ENCODE measurements at regions not wholly inside any gene's neighbourhood (a gene's known extent, or its start where the extent isn't known, plus 50 kb on each side); places are given as distances from the start of the nearest gene placed in this dataset.

DNA sequence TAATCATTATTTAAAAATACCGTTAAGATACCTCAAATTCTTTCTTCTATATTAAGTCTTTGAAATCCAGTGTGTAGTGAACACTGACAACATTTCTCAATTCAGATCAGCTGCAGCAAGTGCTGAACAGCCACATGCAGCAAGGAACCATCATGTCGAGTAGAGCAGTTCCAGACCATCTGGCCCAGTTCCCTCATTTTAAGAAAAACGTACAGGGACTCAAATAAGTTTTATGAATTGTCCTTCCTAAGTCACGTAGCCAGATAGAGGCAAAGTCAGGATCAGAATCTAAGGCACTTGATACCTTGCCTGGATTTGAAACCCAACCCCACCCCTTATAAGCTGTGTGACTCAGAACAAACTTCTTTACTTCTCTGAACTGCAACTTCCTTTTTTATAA lies 132.4 kb downstream of the PROX1 start:
- Histone ChIP-seq H2AFZ (ENCODE audit: control insufficient read depth, low read length) (no peak overlapping the region), H3K4me1 (ENCODE audit: control insufficient read depth, extremely low read depth, insufficient read depth, low read length) (no peaks in the 10 kb centered on the region), H3K4me2 (ENCODE audit: control insufficient read depth, extremely low read depth, insufficient read depth, low read depth, low read length) (no peak overlapping the region), H3K9ac (ENCODE audit: control insufficient read depth, extremely low read depth, insufficient read depth, low read length) (no peak overlapping the region), H3K9me3 (ENCODE audit: control insufficient read depth, low read depth, low read length) (peaks cover 4% of the 10 kb centered on the region), H3K27me3 (ENCODE audit: control insufficient read depth, extremely low read depth, insufficient read depth, low read length) (no peaks in the 10 kb centered on the region), H3K9me1 (ENCODE audit: control insufficient read depth, extremely low read depth, insufficient read depth, low read length) (no peaks in the 10 kb centered on the region), H4K20me1 (ENCODE audit: control insufficient read depth, extremely low read depth, insufficient read depth, low read length) (no peaks in the 10 kb centered on the region), H3K27ac (ENCODE audit: control insufficient read depth, insufficient read depth, low read length) (no peak overlapping the region), H3K36me3 (ENCODE audit: control insufficient read depth in 2 of 2, extremely low read depth in 1 of 2, insufficient read depth in 2 of 2, low read length in 2 of 2) (no peaks in the 10 kb centered on the region), H3K4me3 (ENCODE audit: control insufficient read depth in 2 of 3, extremely low read depth in 1 of 3, insufficient read depth in 2 of 3, low read depth in 1 of 3, low read length in 3 of 3) (no peak overlapping the region), H3K79me2 (ENCODE audit: control insufficient read depth, insufficient read depth, low read length) (no peaks in the 10 kb centered on the region)
- FAIRE-seq (no peak), DNase-seq (ENCODE audit: low read depth, low spot score) (no peak)
- TF ChIP-seq, protein P1, sequence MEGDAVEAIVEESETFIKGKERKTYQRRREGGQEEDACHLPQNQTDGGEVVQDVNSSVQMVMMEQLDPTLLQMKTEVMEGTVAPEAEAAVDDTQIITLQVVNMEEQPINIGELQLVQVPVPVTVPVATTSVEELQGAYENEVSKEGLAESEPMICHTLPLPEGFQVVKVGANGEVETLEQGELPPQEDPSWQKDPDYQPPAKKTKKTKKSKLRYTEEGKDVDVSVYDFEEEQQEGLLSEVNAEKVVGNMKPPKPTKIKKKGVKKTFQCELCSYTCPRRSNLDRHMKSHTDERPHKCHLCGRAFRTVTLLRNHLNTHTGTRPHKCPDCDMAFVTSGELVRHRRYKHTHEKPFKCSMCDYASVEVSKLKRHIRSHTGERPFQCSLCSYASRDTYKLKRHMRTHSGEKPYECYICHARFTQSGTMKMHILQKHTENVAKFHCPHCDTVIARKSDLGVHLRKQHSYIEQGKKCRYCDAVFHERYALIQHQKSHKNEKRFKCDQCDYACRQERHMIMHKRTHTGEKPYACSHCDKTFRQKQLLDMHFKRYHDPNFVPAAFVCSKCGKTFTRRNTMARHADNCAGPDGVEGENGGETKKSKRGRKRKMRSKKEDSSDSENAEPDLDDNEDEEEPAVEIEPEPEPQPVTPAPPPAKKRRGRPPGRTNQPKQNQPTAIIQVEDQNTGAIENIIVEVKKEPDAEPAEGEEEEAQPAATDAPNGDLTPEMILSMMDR (optimal IDR thresholded peaks at IDR 0.05 in 1 of 3, IDR thresholded peaks at IDR 0.05 in 1 of 3, conservative IDR thresholded peaks at IDR 0.05 in 1 of 3; ENCODE audit: extremely low read depth in 1 of 3, insufficient read depth in 2 of 3, low read length in 3 of 3), result no peak
- no peak for TF ChIP-seq EZH2 (IDR thresholded peaks at IDR 0.05; ENCODE audit: low read length)
- dilution Hi-C loops (cut with MboI; ENCODE audit: extremely low pct_ligation_motif_present, low sequenced_read_pairs), result loop anchor here (10.0 kb wide), 1 partner anchor 745 kb away; no protein-coding TSS in a partner anchor

DNA sequence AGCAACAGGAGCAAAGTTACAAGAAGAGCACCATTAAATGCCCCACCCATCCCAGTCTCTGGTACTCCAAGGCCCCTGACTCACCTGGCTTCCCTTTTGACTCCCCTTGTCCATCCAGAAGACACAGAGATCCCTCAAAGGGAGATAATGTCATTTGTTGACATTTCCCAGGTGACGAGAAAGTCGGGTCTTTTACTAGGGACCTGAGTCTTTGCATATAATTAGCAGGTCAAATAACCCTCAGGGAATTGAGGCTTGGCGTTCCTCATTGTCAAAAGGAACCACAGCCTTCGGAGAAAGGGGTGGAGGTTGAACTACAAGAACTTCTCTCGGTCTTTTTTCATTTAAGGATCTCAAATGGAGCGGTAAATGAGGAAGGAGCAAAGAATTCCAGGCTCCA lies 133.2 kb downstream of the PROX1 start:
- Histone ChIP-seq H3K4me3 (ENCODE audit: control insufficient read depth in 2 of 3, extremely low read depth in 1 of 3, insufficient read depth in 2 of 3, low read depth in 1 of 3, low read length in 3 of 3) (no peak overlapping the region), H3K9me1 (ENCODE audit: control insufficient read depth, extremely low read depth, insufficient read depth, low read length) (no peaks in the 10 kb centered on the region), H3K36me3 (ENCODE audit: control insufficient read depth in 2 of 2, extremely low read depth in 1 of 2, insufficient read depth in 2 of 2, low read length in 2 of 2) (no peaks in the 10 kb centered on the region), H3K4me2 (ENCODE audit: control insufficient read depth, extremely low read depth, insufficient read depth, low read depth, low read length) (no peak overlapping the region), H3K27ac (ENCODE audit: control insufficient read depth, insufficient read depth, low read length) (no peak overlapping the region), H4K20me1 (ENCODE audit: control insufficient read depth, extremely low read depth, insufficient read depth, low read length) (no peaks in the 10 kb centered on the region), H3K9ac (ENCODE audit: control insufficient read depth, extremely low read depth, insufficient read depth, low read length) (no peak overlapping the region), H3K79me2 (ENCODE audit: control insufficient read depth, insufficient read depth, low read length) (no peaks in the 10 kb centered on the region), H2AFZ (ENCODE audit: control insufficient read depth, low read length) (no peak overlapping the region), H3K9me3 (ENCODE audit: control insufficient read depth, low read depth, low read length) (peaks cover 4% of the 10 kb centered on the region), H3K27me3 (ENCODE audit: control insufficient read depth, extremely low read depth, insufficient read depth, low read length) (no peaks in the 10 kb centered on the region), H3K4me1 (ENCODE audit: control insufficient read depth, extremely low read depth, insufficient read depth, low read length) (no peaks in the 10 kb centered on the region)
- FAIRE-seq, result no peak
- DNase-seq (ENCODE audit: low read depth, low spot score), result no peak
- dilution Hi-C loops (cut with MboI; ENCODE audit: extremely low pct_ligation_motif_present, low sequenced_read_pairs), result loop anchor here (10.0 kb wide), 1 partner anchor 746 kb away; no protein-coding TSS in a partner anchor
- TF ChIP-seq EZH2 (IDR thresholded peaks at IDR 0.05; ENCODE audit: low read length), result no peak
- TF ChIP-seq, protein P1 (optimal IDR thresholded peaks at IDR 0.05 in 1 of 3, IDR thresholded peaks at IDR 0.05 in 1 of 3, conservative IDR thresholded peaks at IDR 0.05 in 1 of 3; ENCODE audit: extremely low read depth in 1 of 3, insufficient read depth in 2 of 3, low read length in 3 of 3), result no peak

Data from keratinocyte (primary cell).